ENCODE measurements at regions not wholly inside any gene's neighbourhood (a gene's known extent, or its start where the extent isn't known, plus 50 kb on each side); places are given as distances from the start of the nearest gene placed in this dataset.
"Not testable (repeated sequence)": the region's sequence is repeated elsewhere in the genome, so short reads cannot be mapped to it uniquely, and the experiment has no call there.

DNA sequence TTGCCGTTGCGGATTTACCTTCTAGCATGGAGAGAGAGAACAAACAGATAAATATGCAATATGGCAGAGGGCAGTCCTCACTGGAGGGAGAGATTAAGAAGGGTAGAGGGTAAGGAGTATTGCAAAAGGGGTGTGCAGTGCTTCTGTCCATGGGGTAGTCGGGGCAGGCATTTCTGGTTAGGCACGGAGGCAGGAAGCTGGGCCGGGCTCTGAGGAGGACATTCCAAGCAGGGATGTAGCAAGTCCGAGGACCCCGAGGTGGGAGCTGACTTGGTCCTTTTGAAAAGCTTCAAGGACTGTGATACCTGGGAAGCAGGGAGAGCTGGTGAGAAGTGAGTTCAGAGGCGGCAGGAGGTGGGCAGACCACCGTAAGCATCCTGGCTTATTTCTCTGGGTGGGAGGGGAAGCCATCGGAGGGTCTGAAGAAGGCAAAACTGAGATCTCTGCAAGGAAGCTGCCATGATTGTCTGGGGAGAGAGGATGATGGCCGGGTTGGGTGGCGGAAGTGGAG lies 214.9 kb downstream of the FGF9 start:
- POLR2A ChIA-PET: no interaction called here
- Histone ChIP-seq H3K27ac (ENCODE audit: low read length in 2 of 2) (no peak overlapping the region), H3K4me3 (ENCODE audit: control extremely low read depth in 1 of 5, extremely low read depth in 1 of 5, insufficient read depth in 1 of 5, low read depth in 2 of 5, low read length in 4 of 5) (no peak overlapping the region), H4K20me1 (ENCODE audit: control insufficient read depth, insufficient read depth, low read length, poor library complexity, severe bottlenecking) (no peaks in the 10 kb centered on the region), H3K79me2 (ENCODE audit: control insufficient read depth, insufficient read depth, low read length) (no peaks in the 10 kb centered on the region), H3K4me2 (replicated peaks; ENCODE audit: low read depth, low read length, poor library complexity, severe bottlenecking) (no peak overlapping the region), H3K4me1 (ENCODE audit: control insufficient read depth in 2 of 2, insufficient read depth in 2 of 2, low read length in 2 of 2) (no peaks in the 10 kb centered on the region), H3K36me3 (replicated peaks in 1 of 2; ENCODE audit: control extremely low read depth in 1 of 2, control insufficient read depth in 1 of 2, extremely low read depth in 1 of 2, insufficient read depth in 2 of 2, low read length in 1 of 2) (no peaks in the 10 kb centered on the region), H3K9ac (ENCODE audit: low read length) (no peak overlapping the region), H3K9me3 (ENCODE audit: control extremely low read depth in 1 of 3, control insufficient read depth in 2 of 3, insufficient read depth in 1 of 3, low read length in 2 of 3) (no peaks in the 10 kb centered on the region), H3K27me3 (replicated peaks in 1 of 4; ENCODE audit: control extremely low read depth in 1 of 4, control insufficient read depth in 3 of 4, insufficient read depth in 4 of 4, low read length in 3 of 4) (peaks cover 0 to 1% (median 0%) of the 10 kb centered on the region in 4 experiments), H2AFZ (ENCODE audit: insufficient read depth, low read depth, low read length, poor library complexity, severe bottlenecking) (no peak overlapping the region)
- Mint-ChIP-seq H3K4me1 (peaks cover 11% of the 10 kb centered on the region), H3K4me3 (no peak overlapping the region), H3K9me3 (ENCODE audit: insufficient read depth) (no peaks in the 10 kb centered on the region), H3K27ac (no peak overlapping the region), H3K27me3 (no peaks in the 10 kb centered on the region)
- no peak for DNase-seq
- CTCF ChIA-PET: no interaction called here
- intact Hi-C loops (cut with micrococcal nuclease): no loop called here
- TF ChIP-seq, protein P1, sequence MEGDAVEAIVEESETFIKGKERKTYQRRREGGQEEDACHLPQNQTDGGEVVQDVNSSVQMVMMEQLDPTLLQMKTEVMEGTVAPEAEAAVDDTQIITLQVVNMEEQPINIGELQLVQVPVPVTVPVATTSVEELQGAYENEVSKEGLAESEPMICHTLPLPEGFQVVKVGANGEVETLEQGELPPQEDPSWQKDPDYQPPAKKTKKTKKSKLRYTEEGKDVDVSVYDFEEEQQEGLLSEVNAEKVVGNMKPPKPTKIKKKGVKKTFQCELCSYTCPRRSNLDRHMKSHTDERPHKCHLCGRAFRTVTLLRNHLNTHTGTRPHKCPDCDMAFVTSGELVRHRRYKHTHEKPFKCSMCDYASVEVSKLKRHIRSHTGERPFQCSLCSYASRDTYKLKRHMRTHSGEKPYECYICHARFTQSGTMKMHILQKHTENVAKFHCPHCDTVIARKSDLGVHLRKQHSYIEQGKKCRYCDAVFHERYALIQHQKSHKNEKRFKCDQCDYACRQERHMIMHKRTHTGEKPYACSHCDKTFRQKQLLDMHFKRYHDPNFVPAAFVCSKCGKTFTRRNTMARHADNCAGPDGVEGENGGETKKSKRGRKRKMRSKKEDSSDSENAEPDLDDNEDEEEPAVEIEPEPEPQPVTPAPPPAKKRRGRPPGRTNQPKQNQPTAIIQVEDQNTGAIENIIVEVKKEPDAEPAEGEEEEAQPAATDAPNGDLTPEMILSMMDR (IDR thresholded peaks at IDR 0.05): no peak
- TF ChIP-seq EZH2 (IDR thresholded peaks at IDR 0.05; ENCODE audit: borderline replicate concordance, insufficient read depth, low read depth, low read length, poor library complexity, severe bottlenecking): no peak
- WGBS (ENCODE audit: insufficient coverage): 94% methylated on average over 12 of the region's 12 CpGs
- no peak for ATAC-seq (ENCODE audit: low read depth)

DNA sequence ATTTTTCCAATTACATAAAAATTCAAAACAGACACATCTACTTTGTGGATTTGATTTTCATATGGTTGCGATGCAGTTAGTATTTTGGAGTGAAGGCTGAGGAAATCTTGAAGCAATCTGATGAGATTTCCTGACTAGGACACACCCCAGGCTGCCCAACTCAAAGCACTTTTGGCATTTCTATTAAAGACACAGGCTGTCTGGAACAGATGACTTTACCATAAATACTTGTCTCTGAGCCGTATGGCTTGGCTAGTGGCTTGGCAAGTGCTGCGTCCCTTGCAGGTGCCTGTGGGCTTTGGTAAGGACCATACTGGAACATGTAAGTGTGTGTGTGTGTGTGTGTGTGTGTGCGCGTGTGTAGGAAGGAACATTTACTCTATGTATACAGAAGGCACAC lies 218.8 kb downstream of the FGF9 start:
- no peaks in the 10 kb centered on the region for H3K9me3 Mint-ChIP-seq (ENCODE audit: insufficient read depth)
- H3K4me1 Mint-ChIP-seq: peaks cover 10% of the 10 kb centered on the region
- H3K27me3 ChIP-seq (replicated peaks in 1 of 4; ENCODE audit: control extremely low read depth in 1 of 4, control insufficient read depth in 3 of 4, insufficient read depth in 4 of 4, low read length in 3 of 4): no peaks in the 10 kb centered on the region
- no peaks in the 10 kb centered on the region for H3K27me3 Mint-ChIP-seq
- H3K4me3 ChIP-seq (ENCODE audit: control extremely low read depth in 1 of 5, extremely low read depth in 1 of 5, insufficient read depth in 1 of 5, low read depth in 2 of 5, low read length in 4 of 5): no peak overlapping the region
- ChIA-PET POLR2A (no interaction called here), CTCF (no interaction called here)
- no peak overlapping the region for H3K27ac Mint-ChIP-seq
- no CpG with 5 or more reads among the region's 5 CpGs for WGBS (ENCODE audit: insufficient coverage)
- H3K9me3 ChIP-seq (ENCODE audit: control extremely low read depth in 1 of 3, control insufficient read depth in 2 of 3, insufficient read depth in 1 of 3, low read length in 2 of 3): no peaks in the 10 kb centered on the region
- DNase-seq: no peak
- H4K20me1 ChIP-seq (ENCODE audit: control insufficient read depth, insufficient read depth, low read length, poor library complexity, severe bottlenecking): no peaks in the 10 kb centered on the region
- H2AFZ ChIP-seq (ENCODE audit: insufficient read depth, low read depth, low read length, poor library complexity, severe bottlenecking): no peak overlapping the region
- H3K9ac ChIP-seq (ENCODE audit: low read length): no peak overlapping the region
- no peak for TF ChIP-seq EZH2 (IDR thresholded peaks at IDR 0.05; ENCODE audit: borderline replicate concordance, insufficient read depth, low read depth, low read length, poor library complexity, severe bottlenecking)
- TF ChIP-seq, protein P1 (IDR thresholded peaks at IDR 0.05): no peak
- no peak overlapping the region for H3K27ac ChIP-seq (ENCODE audit: low read length in 2 of 2)
- no peak for ATAC-seq (ENCODE audit: low read depth)
- H3K4me1 ChIP-seq (ENCODE audit: control insufficient read depth in 2 of 2, insufficient read depth in 2 of 2, low read length in 2 of 2): no peaks in the 10 kb centered on the region
- H3K4me2 ChIP-seq (replicated peaks; ENCODE audit: low read depth, low read length, poor library complexity, severe bottlenecking): no peak overlapping the region
- no peaks in the 10 kb centered on the region for H3K79me2 ChIP-seq (ENCODE audit: control insufficient read depth, insufficient read depth, low read length)
- H3K36me3 ChIP-seq (replicated peaks in 1 of 2; ENCODE audit: control extremely low read depth in 1 of 2, control insufficient read depth in 1 of 2, extremely low read depth in 1 of 2, insufficient read depth in 2 of 2, low read length in 1 of 2): no peaks in the 10 kb centered on the region
- no peak overlapping the region for H3K4me3 Mint-ChIP-seq
- intact Hi-C loops (cut with micrococcal nuclease): no loop called here

DNA sequence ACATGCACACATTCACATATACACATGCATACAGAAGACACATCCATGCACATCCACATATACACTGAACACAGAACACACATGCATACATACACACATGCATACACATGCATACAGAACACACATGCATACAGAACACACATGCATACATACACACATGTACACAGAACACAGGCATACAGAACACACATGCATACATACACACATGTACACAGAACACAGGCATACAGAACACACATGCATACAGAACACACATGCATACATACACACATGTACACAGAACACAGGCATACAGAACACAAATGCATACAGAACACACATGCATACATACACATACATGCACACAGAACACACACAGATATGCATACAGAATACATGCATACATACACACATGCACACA lies 219.3 kb downstream of the FGF9 start:
- ATAC-seq (ENCODE audit: low read depth); H3K4me3 Mint-ChIP-seq; POLR2A ChIA-PET: not testable (repeated sequence)

More for the DNA sequence above, 219.3 kb downstream of the FGF9 start:
- H3K27ac ChIP-seq (ENCODE audit: low read length in 2 of 2); CTCF ChIA-PET; H3K27ac Mint-ChIP-seq; H3K79me2 ChIP-seq (ENCODE audit: control insufficient read depth, insufficient read depth, low read length); H3K9me3 ChIP-seq (ENCODE audit: control extremely low read depth in 1 of 3, control insufficient read depth in 2 of 3, insufficient read depth in 1 of 3, low read length in 2 of 3); H3K4me3 ChIP-seq (ENCODE audit: control extremely low read depth in 1 of 5, extremely low read depth in 1 of 5, insufficient read depth in 1 of 5, low read depth in 2 of 5, low read length in 4 of 5); H3K36me3 ChIP-seq (replicated peaks in 1 of 2; ENCODE audit: control extremely low read depth in 1 of 2, control insufficient read depth in 1 of 2, extremely low read depth in 1 of 2, insufficient read depth in 2 of 2, low read length in 1 of 2); H4K20me1 ChIP-seq (ENCODE audit: control insufficient read depth, insufficient read depth, low read length, poor library complexity, severe bottlenecking); H3K4me1 Mint-ChIP-seq; H3K4me2 ChIP-seq (replicated peaks; ENCODE audit: low read depth, low read length, poor library complexity, severe bottlenecking); H3K27me3 ChIP-seq (replicated peaks in 1 of 4; ENCODE audit: control extremely low read depth in 1 of 4, control insufficient read depth in 3 of 4, insufficient read depth in 4 of 4, low read length in 3 of 4); H3K4me1 ChIP-seq (ENCODE audit: control insufficient read depth in 2 of 2, insufficient read depth in 2 of 2, low read length in 2 of 2); H3K27me3 Mint-ChIP-seq; H2AFZ ChIP-seq (ENCODE audit: insufficient read depth, low read depth, low read length, poor library complexity, severe bottlenecking); H3K9me3 Mint-ChIP-seq (ENCODE audit: insufficient read depth); H3K9ac ChIP-seq (ENCODE audit: low read length); DNase-seq; intact Hi-C loops (cut with micrococcal nuclease): not testable (repeated sequence)

Data from B cell (primary cell).